Brain microvascular endothelial cell (primary cell): ENCODE measurements at regions not wholly inside any gene's neighbourhood (a gene's known extent, or its start where the extent isn't known, plus 50 kb on each side); places are given as distances from the start of the nearest gene placed in this dataset.

Experiments used
- DNase-seq: peaks from one replicate; pipeline ENCODE4 v3.0.0-alpha.2; 2020
- H3K27ac ChIP-seq: fragments of 250-450 bp; sonication (Bioruptor Pico); 2 replicates; pipeline ENCODE4 v1.5.1; 2020; ENCODE audit warnings: mild to moderate bottlenecking, moderate library complexity
- H3K27me3 ChIP-seq: fragments of 250-450 bp; sonication (Bioruptor Pico); replicated peaks from 2 replicates; pipeline ENCODE4 v1.5.1; 2020; ENCODE audit warnings: mild to moderate bottlenecking
- H3K36me3 ChIP-seq: fragments of 250-450 bp; sonication (Bioruptor Pico); replicated peaks from 2 replicates; pipeline ENCODE4 v1.5.1; 2020; ENCODE audit warnings: mild to moderate bottlenecking
- H3K4me3 ChIP-seq: 2 replicates; pipeline ENCODE4 v1.5.1; 2011; ENCODE audit warnings: low read depth, mild to moderate bottlenecking, control low read depth, low read length, moderate library complexity
- CTCF ChIP-seq: IDR thresholded peaks from 2 replicates; pipeline ENCODE4 v1.5.1; 2011; ENCODE audit warnings: low read depth, mild to moderate bottlenecking, moderate library complexity, low read length, control low read depth, inconsistent platforms; ENCODE audit errors: missing control alignments
- in situ Hi-C: cut with HindIII; loops from 2 replicates; pipeline ENCODE4 v1.10.0; 2017; ENCODE audit warnings: low sequenced_read_pairs, low pct_ligation_motif_present

GRCh38 chr5:120901199-120901598 is 437.1 kb downstream of the PRR16 start:
- no peak for TF ChIP-seq CTCF
- Histone ChIP-seq H3K27me3 (no peaks in the 10 kb centered on the region), H3K4me3 (no peak overlapping the region), H3K36me3 (no peaks in the 10 kb centered on the region), H3K27ac (no peak overlapping the region)
- no peak for DNase-seq
- in situ Hi-C loops: no loop called here

GRCh38 chr5:120907953-120908352 is 443.9 kb downstream of the PRR16 start:
- DNase-seq: no peak
- H3K4me3 ChIP-seq: no peak overlapping the region
- H3K36me3 ChIP-seq: no peaks in the 10 kb centered on the region
- no peak overlapping the region for H3K27ac ChIP-seq
- no peaks in the 10 kb centered on the region for H3K27me3 ChIP-seq
- no peak for TF ChIP-seq CTCF
- in situ Hi-C loops: no loop called here

GRCh38 chr5:120910629-120911028 is 446.5 kb downstream of the PRR16 start:
- DNase-seq: no peak
- TF ChIP-seq CTCF: no peak
- H3K4me3 ChIP-seq: no peak overlapping the region
- no peak overlapping the region for H3K27ac ChIP-seq
- no peaks in the 10 kb centered on the region for H3K27me3 ChIP-seq
- in situ Hi-C loops: no loop called here
- no peaks in the 10 kb centered on the region for H3K36me3 ChIP-seq

GRCh38 chr5:120913396-120913795 is 449.3 kb downstream of the PRR16 start:
- in situ Hi-C loops: no loop called here
- no peak overlapping the region for H3K27ac ChIP-seq
- no peak for DNase-seq
- no peaks in the 10 kb centered on the region for H3K27me3 ChIP-seq
- no peak overlapping the region for H3K4me3 ChIP-seq
- H3K36me3 ChIP-seq: no peaks in the 10 kb centered on the region
- TF ChIP-seq CTCF: no peak

- H3K4me3 ChIP-seq: no peak overlapping the region
- DNase-seq: no peak
- no peak for TF ChIP-seq CTCF
- no peaks in the 10 kb centered on the region for H3K36me3 ChIP-seq
- in situ Hi-C loops: no loop called here
- H3K27ac ChIP-seq: no peak overlapping the region
- no peaks in the 10 kb centered on the region for H3K27me3 ChIP-seq
These were observed 453.2 kb downstream of the PRR16 start for GRCh38 chr5:120917214-120917758.

GRCh38 chr5:120919017-120919416 is 454.9 kb downstream of the PRR16 start:
- H3K27me3 ChIP-seq: no peaks in the 10 kb centered on the region
- no peak for TF ChIP-seq CTCF

More at GRCh38 chr5:120919017-120919416, 454.9 kb downstream of the PRR16 start:
- no peak for DNase-seq
- in situ Hi-C loops: no loop called here
- Histone ChIP-seq H3K4me3 (no peak overlapping the region), H3K27ac (no peak overlapping the region), H3K36me3 (no peaks in the 10 kb centered on the region)
